UCSD-AML1 (cell line): ENCODE measurements at regions not wholly inside any gene's neighbourhood (a gene's known extent, or its start where the extent isn't known, plus 50 kb on each side); places are given as distances from the start of the nearest gene placed in this dataset.
"Not testable (repeated sequence)": the region's sequence is repeated elsewhere in the genome, so short reads cannot be mapped to it uniquely, and the experiment has no call there.

Source experiments
- DNase-seq: peaks from one replicate; lab custom pipeline; 2025; ENCODE audit not compliant: unreplicated experiment; lab: John Stamatoyannopoulos, UW

GRCh38 chr16:66030036-66030435 is 336.5 kb upstream of the CDH5 start:
- no peak for DNase-seq

DNA sequence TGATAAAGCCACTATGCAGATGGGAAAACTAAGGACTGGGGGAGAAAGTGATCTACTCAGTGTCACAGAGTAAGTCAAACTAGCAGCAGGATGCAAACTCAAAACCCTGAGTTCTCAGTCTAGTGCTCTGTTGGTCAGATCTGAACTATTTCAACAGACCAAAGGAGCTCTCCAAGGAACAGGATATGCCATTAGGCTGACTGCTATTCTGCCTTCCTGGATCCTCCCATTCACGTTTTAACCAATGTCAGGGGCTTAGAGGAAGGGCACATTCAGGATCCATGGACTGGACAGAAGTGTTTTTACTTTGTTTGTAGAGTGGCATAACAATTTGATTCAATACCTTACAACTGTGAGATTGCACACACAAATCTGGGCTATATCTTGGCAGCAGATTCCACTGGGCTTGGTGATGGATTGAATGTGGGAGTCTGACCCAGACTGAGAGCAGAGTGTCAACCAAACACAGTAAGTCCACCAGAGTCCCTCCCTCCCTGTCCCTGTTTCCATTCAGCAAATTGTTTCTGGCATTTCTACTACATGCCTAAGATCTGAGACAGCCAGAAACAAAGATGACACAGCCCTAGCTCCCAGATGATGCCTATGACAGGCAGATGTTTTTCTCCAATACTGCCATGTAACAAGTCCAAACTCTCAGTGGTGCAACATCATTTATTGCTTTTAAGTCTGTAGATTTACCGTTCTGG is 337.8 kb upstream of the CDH5 start:
- no peak for DNase-seq

GRCh38 chr16:66026787-66027330 is 339.6 kb upstream of the CDH5 start:
- no peak for DNase-seq

DNA sequence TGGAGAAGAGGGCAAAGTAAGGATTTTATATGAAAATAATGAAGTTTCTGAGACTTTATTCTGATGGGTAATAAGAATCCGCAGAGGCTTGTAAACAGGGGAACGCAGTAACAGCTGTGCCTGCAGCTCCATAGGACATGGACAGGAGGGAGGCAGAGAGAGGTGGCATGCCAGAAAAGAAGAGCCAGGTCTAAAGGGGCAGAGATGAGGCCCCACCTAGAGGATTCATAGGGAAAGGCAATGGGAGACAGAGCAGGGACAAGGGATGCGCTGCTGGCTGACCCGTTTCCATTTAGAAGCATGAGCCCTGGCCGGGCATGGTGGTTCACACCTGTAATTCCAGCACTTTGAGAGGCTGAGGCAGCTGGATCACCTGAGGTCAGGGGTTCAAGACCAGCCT is 340.3 kb upstream of the CDH5 start:
- no peak for DNase-seq

- DNase-seq, result no peak
Measured at GRCh38 chr16:66025751-66026150, 340.7 kb upstream of the CDH5 start.

GRCh38 chr16:66024567-66024966 is 341.9 kb upstream of the CDH5 start:
- not testable (repeated sequence) for DNase-seq

DNA sequence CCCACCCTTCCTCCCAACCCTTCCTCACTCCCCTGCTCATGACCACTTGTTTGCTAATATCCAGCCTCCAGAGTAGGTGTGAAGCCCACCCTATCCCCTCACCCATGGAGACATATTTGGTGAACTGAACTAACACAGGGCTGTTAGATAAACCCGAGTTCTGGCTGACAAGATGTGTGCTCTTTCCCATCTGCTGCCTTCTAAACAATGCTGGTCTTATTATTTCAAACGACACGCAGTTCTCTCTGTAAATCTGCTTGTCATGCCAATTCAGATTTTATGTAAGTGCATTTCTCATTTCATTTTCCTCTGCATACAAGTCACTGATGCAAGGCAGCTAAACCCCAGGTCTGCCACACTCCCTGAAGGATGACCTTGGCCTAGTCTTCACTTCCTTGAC is 343.0 kb upstream of the CDH5 start:
- DNase-seq, result no peak

- DNase-seq, result no peak
Measured at GRCh38 chr16:66020642-66021041, 345.8 kb upstream of the CDH5 start.

GRCh38 chr16:66020046-66020445 is 346.4 kb upstream of the CDH5 start:
- DNase-seq, result no peak

GRCh38 chr16:66019502-66019901 is 347.0 kb upstream of the CDH5 start:
- not testable (repeated sequence) for DNase-seq

DNA sequence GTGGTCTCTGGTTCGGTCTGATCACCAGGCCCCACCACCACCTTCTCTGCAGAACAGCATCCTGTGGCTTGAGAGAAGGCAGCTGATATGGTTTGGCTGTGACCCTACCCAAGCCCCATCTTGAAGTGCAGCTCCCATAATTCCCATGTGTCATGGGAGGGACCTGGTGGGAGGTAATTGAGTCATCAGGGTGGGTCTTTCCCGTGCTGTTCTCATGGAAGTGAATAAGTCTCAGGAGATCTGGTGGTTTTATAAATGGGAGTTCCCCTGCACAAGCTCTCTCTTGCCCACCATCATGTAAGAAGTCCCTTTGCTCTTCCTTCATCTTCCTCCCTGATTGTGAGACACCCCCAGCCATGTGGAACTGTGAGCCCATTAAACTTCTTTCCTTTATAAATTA is 352.3 kb upstream of the CDH5 start:
- DNase-seq, result no peak

GRCh38 chr16:66013486-66013885 is 353.0 kb upstream of the CDH5 start:
- DNase-seq, result no peak

DNA sequence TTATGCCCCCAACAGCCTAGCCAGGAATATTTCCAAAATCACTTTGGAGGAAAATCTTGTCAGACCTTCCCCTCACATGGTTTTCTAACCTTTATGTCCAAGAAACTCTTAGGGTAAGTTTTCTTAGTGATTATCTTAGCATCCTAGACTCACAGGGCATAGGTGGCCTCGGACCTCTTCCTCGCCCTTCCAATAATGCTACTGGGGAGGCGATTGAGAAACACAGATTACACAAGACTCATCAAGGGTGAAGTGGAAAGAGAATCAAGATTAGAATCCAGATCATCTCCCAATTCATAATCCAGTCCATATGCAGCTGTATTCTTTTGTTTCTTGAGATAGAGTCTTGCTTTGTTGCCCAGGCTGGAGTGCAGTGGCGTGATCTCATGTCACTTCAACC is 358.4 kb upstream of the CDH5 start:
- no peak for DNase-seq

DNA sequence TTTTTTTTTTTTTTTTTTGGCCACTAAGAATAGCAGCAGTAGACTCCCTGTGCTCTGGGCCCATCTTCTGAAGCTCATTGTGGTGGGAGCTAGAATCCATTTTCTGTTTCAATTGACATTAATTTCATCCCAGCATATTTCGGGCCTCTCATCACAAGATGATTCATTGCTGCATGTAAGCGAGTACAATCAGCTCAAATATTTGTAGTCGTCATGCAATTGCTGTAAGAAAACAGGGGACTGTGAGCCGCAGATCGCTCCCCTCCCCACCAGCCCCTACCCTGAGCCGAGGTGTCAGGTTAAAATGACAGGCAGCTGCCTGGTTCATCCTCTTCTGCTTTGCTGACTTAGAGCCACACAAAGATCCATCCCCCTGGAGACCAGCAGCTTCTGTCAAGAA is 358.8 kb upstream of the CDH5 start:
- no peak for DNase-seq

GRCh38 chr16:66006485-66006884 is 360.0 kb upstream of the CDH5 start:
- no peak for DNase-seq

DNA sequence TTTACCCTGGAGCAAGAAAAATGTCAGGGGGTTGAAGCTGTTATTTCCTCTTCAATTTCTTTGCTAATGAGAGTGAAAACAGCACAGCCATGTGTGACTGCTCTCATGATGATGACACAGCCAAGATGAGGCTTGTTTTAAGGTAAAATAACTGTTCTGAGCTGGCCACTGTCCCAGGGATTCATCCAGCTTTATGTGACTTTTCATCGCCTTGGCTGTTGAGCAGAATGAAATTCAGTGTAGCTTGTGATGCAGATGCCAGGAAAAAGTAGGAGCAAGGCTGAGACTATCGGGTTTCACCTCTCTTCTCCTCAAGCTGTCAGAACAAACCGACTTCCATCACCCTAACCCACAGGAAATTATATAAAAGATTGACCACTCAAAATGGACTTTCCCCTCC is 361.8 kb upstream of the CDH5 start:
- no peak for DNase-seq

DNA sequence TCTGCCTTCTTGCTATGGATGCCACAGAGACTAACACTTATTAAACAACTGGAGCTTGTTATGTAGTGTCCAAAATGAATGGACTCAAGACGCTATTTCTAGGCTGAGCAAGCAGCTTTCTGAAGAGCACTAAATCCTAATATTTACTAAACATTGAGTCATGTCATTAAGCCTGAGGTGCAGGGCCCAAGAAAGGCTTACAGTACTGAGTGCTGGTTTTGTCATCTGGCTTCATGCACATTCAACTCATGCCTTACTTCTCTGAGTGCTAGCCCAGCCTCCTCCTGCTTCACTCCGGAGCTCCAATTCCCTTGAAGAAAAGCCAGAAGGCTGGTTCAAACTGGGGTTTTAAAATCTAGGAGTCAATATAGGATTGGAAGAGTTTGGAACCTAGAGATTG is 363.3 kb upstream of the CDH5 start:
- DNase-seq, result no peak

- DNase-seq, result no peak
Measured at GRCh38 chr16:66002601-66003000, 363.9 kb upstream of the CDH5 start.

- no peak for DNase-seq
Measured at GRCh38 chr16:66001432-66001831, 365.1 kb upstream of the CDH5 start.

DNA sequence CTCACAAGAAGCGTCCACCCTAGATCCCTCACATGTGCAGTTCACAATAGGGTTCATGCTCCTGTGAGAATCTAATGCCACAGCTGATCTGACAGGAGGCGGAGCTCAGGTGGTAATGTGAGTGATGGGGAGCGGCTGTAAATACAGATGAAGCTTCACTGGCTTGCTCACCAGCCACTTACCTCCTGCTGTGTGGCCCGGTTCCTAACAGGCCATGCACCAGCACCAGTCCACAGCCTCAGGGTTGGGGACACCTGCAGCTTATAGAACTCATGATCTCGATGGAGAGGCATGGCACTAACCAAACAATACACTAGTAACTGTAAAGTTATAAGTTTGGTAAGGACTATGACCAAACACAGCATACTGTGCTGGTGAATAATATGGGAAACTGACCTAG is 368.0 kb upstream of the CDH5 start:
- DNase-seq, result no peak

DNA sequence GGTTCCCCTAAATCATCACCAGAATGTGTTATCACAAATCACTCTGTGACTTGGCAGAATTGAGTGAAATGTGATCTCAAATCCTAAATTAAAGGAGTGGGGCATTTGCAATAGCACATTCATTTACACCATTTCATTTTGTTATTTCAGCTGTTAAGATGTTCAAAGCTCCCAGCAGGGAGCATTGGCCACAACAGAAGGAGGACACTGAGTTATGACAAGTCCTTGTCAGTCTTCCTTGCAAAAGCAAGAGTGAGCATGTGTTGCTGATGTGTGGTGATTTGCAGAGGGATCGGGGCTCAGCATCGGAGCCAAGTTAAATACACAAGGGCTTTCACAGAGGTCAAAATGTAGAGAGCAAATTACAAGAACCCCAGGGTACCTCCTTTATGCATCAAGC is 372.2 kb upstream of the CDH5 start:
- DNase-seq, result no peak

- DNase-seq, result no peak
Measured at GRCh38 chr16:65991149-65991701, 375.3 kb upstream of the CDH5 start.
